DOHH2 (cell line): ENCODE measurements at regions not wholly inside any gene's neighbourhood (a gene's known extent, or its start where the extent isn't known, plus 50 kb on each side); places are given as distances from the start of the nearest gene placed in this dataset.

ENCODE experiments used
- CTCF ChIP-seq: fragments of 200-600 bp; sonication (generic); IDR thresholded peaks from one replicate; pipeline ENCODE4 v1.5.1; 2014; ENCODE audit warnings: antibody characterized with exemption, mild to moderate bottlenecking, low read depth, low read length; ENCODE audit not compliant: poor library complexity, severe bottlenecking
- EZH2phosphoT487 ChIP-seq: fragments of 200-600 bp; sonication (generic); IDR thresholded peaks from 2 replicates; pipeline ENCODE4 v1.6.1; 2017; ENCODE audit warnings: borderline replicate concordance, mild to moderate bottlenecking, antibody characterized with exemption, low read length, moderate library complexity, mixed read lengths

GRCh38 chr3:87761795-87762194 is 297.0 kb downstream of the CGGBP1 start:
- no peak for TF ChIP-seq EZH2phosphoT487
- no peak for TF ChIP-seq CTCF
